Tibial nerve (tissue), 4 donors: ENCODE measurements at regions not wholly inside any gene's neighbourhood (a gene's known extent, or its start where the extent isn't known, plus 50 kb on each side); places are given as distances from the start of the nearest gene placed in this dataset.

Experiments used
- EP300 ChIP-seq, 2 donors: sonication (generic); formaldehyde crosslinking; IDR thresholded peaks; one replicate each; pipeline ENCODE4 v1.6.1; 2017; ENCODE audit warnings: antibody characterized with exemption in 2 of 2, mild to moderate bottlenecking in 1 of 2
- POLR2A ChIP-seq, 2 donors: fragments of 450-650 bp; IDR thresholded peaks; one replicate each; pipeline ENCODE4 v1.6.1; 2017; ENCODE audit warnings: antibody characterized with exemption in 2 of 2, mild to moderate bottlenecking in 2 of 2, moderate library complexity in 2 of 2
- TF ChIP-seq, protein P1 (sequence below), 5 experiments: fragments of 200-600 bp in 3 of 5; fragments of 450-650 bp in 2 of 5; sonication (generic) in 3 of 5; IDR thresholded peaks; one replicate each; pipeline ENCODE4 v1.5.1; 2016 to 2019; ENCODE audit warnings: antibody characterized with exemption in 5 of 5, mild to moderate bottlenecking in 3 of 5, moderate library complexity in 2 of 5

DNA sequence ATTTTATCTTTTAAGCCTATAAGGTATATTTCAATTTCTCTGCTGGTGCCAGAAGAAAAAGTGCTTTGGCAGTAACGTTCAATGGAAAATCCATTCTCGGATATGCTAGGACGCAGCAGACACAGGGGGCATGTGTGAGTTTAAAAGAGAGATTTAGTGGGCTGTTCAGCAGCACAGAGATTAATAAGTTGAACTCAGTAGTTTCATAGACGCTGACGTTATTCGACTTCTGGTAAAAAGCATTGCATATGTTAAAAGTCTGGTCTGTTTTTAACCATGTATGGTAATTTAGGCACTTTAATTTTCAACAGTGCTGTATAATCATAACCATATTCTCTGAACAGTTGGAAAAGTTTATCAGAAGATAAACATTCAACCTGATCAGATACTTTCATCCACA lies 99.6 kb downstream of the ATP6V1G3 start:
- TF ChIP-seq, protein P1, sequence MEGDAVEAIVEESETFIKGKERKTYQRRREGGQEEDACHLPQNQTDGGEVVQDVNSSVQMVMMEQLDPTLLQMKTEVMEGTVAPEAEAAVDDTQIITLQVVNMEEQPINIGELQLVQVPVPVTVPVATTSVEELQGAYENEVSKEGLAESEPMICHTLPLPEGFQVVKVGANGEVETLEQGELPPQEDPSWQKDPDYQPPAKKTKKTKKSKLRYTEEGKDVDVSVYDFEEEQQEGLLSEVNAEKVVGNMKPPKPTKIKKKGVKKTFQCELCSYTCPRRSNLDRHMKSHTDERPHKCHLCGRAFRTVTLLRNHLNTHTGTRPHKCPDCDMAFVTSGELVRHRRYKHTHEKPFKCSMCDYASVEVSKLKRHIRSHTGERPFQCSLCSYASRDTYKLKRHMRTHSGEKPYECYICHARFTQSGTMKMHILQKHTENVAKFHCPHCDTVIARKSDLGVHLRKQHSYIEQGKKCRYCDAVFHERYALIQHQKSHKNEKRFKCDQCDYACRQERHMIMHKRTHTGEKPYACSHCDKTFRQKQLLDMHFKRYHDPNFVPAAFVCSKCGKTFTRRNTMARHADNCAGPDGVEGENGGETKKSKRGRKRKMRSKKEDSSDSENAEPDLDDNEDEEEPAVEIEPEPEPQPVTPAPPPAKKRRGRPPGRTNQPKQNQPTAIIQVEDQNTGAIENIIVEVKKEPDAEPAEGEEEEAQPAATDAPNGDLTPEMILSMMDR (IDR thresholded peaks at IDR 0.05) = no peak
- no peak for TF ChIP-seq POLR2A (IDR thresholded peaks at IDR 0.05)
- no peak for TF ChIP-seq EP300 (IDR thresholded peaks at IDR 0.05)
